Inflammatory macrophage (primary cell): ENCODE measurements at regions not wholly inside any gene's neighbourhood (a gene's known extent, or its start where the extent isn't known, plus 50 kb on each side); places are given as distances from the start of the nearest gene placed in this dataset.
"Not testable (repeated sequence)": the region's sequence is repeated elsewhere in the genome, so short reads cannot be mapped to it uniquely, and the experiment has no call there.

Source experiments
- DNase-seq, 2 donors: peaks; one replicate each; pipeline ENCODE4 v3.0.0-alpha.2; 2020 to 2022

- no peak for DNase-seq
Measured at GRCh38 chr6:140794544-140794943, 1338.2 kb upstream of the GJE1 start.

- no peak for DNase-seq
Measured at GRCh38 chr6:140790109-140790508, 1342.6 kb upstream of the GJE1 start.

GRCh38 chr6:140789466-140789865 is 1343.3 kb upstream of the GJE1 start:
- no peak for DNase-seq

- no peak for DNase-seq
Measured at GRCh38 chr6:140785926-140786325, 1346.8 kb upstream of the GJE1 start.

GRCh38 chr6:140784573-140784972 is 1348.2 kb upstream of the GJE1 start:
- DNase-seq, result no peak

- DNase-seq, result not testable (repeated sequence)
Measured at GRCh38 chr6:140783504-140783903, 1349.2 kb upstream of the GJE1 start.

- DNase-seq, result no peak
Measured at GRCh38 chr6:140782941-140783340, 1349.8 kb upstream of the GJE1 start.

- DNase-seq, result no peak
Measured at GRCh38 chr6:140779991-140780596, 1352.6 kb upstream of the GJE1 start.

GRCh38 chr6:140779341-140779740 is 1353.4 kb upstream of the GJE1 start:
- DNase-seq, result no peak

GRCh38 chr6:140777780-140778179 is 1354.9 kb upstream of the GJE1 start:
- no peak for DNase-seq

GRCh38 chr6:140775061-140775460 is 1357.7 kb upstream of the GJE1 start:
- DNase-seq, result no peak

GRCh38 chr6:140774080-140774505 is 1358.6 kb upstream of the GJE1 start:
- no peak for DNase-seq

GRCh38 chr6:140773276-140773675 is 1359.4 kb upstream of the GJE1 start:
- DNase-seq, result no peak

GRCh38 chr6:140772576-140772975 is 1360.1 kb upstream of the GJE1 start:
- DNase-seq, result no peak

- no peak for DNase-seq
Measured at GRCh38 chr6:140768133-140768532, 1364.6 kb upstream of the GJE1 start.

- DNase-seq, result no peak
Measured at GRCh38 chr6:140766999-140767398, 1365.7 kb upstream of the GJE1 start.

GRCh38 chr6:140758169-140758877 is 1374.4 kb upstream of the GJE1 start:
- DNase-seq, result no peak

GRCh38 chr6:140752234-140752633 is 1377.8 kb upstream of the CITED2 start:
- no peak for DNase-seq

- no peak for DNase-seq
Measured at GRCh38 chr6:140747114-140747513, 1372.7 kb upstream of the CITED2 start.

- no peak for DNase-seq
Measured at GRCh38 chr6:140744659-140745320, 1370.3 kb upstream of the CITED2 start.

GRCh38 chr6:140736231-140736630 is 1361.8 kb upstream of the CITED2 start:
- no peak for DNase-seq

GRCh38 chr6:140732991-140733390 is 1358.5 kb upstream of the CITED2 start:
- no peak for DNase-seq

- no peak for DNase-seq
Measured at GRCh38 chr6:140732155-140732554, 1357.7 kb upstream of the CITED2 start.

GRCh38 chr6:140731741-140732140 is 1357.3 kb upstream of the CITED2 start:
- no peak for DNase-seq
